HEK293 (cell line): ENCODE measurements at regions not wholly inside any gene's neighbourhood (a gene's known extent, or its start where the extent isn't known, plus 50 kb on each side); places are given as distances from the start of the nearest gene placed in this dataset.

Experiments used
- SALL2 ChIP-seq: fragments of 450-650 bp; formaldehyde crosslinking; IDR thresholded peaks from 2 replicates; pipeline ENCODE4 v1.5.0; 2017; ENCODE audit warnings: missing biosample characterization, mild to moderate bottlenecking, missing genetic modification characterization, borderline replicate concordance
- SCRT2 ChIP-seq: fragments of 450-650 bp; formaldehyde crosslinking; IDR thresholded peaks from 2 replicates; pipeline ENCODE4 v1.5.1; 2016; ENCODE audit warnings: missing biosample characterization, missing genetic modification characterization
- SP7 ChIP-seq: fragments of 450-650 bp; formaldehyde crosslinking; IDR thresholded peaks from 2 replicates; pipeline ENCODE4 v1.5.1; 2016; ENCODE audit warnings: missing biosample characterization, missing genetic modification characterization
- YY1 ChIP-seq: fragments of 450-650 bp; formaldehyde crosslinking; IDR thresholded peaks from 2 replicates; pipeline ENCODE4 v1.5.1; 2018; ENCODE audit warnings: missing biosample characterization, missing genetic modification characterization
- ZNF10 ChIP-seq: fragments of 450-650 bp; formaldehyde crosslinking; IDR thresholded peaks from 2 replicates; pipeline ENCODE4 v1.5.1; 2017; ENCODE audit warnings: missing biosample characterization, missing genetic modification characterization
- ZNF138 ChIP-seq: fragments of 450-650 bp; formaldehyde crosslinking; IDR thresholded peaks from 2 replicates; pipeline ENCODE4 v1.5.1; 2016; ENCODE audit warnings: missing biosample characterization, missing genetic modification characterization, borderline replicate concordance
- ZNF221 ChIP-seq: fragments of 450-650 bp; formaldehyde crosslinking; IDR thresholded peaks from 2 replicates; pipeline ENCODE4 v1.5.1; 2017; ENCODE audit warnings: missing biosample characterization, missing genetic modification characterization, borderline replicate concordance
- ZNF302 ChIP-seq: fragments of 450-650 bp; formaldehyde crosslinking; IDR thresholded peaks from 2 replicates; pipeline ENCODE4 v1.5.1; 2016; ENCODE audit warnings: missing biosample characterization, missing genetic modification characterization, low read depth
- ZNF391 ChIP-seq: fragments of 450-650 bp; formaldehyde crosslinking; IDR thresholded peaks from 2 replicates; pipeline ENCODE4 v1.5.1; 2016; ENCODE audit warnings: low read depth, missing biosample characterization, missing genetic modification characterization, borderline replicate concordance
- ZNF623 ChIP-seq: fragments of 450-650 bp; formaldehyde crosslinking; IDR thresholded peaks from 2 replicates; pipeline ENCODE4 v1.5.1; 2016; ENCODE audit warnings: missing biosample characterization, missing genetic modification characterization
- ZNF830 ChIP-seq: fragments of 450-650 bp; IDR thresholded peaks from 2 replicates; pipeline ENCODE4 v1.5.0; 2018; ENCODE audit warnings: missing biosample characterization, missing genetic modification characterization, low read depth, mild to moderate bottlenecking, moderate library complexity
- ZSCAN16 ChIP-seq: fragments of 450-650 bp; formaldehyde crosslinking; IDR thresholded peaks from 2 replicates; pipeline ENCODE4 v1.5.1; 2016; ENCODE audit warnings: missing biosample characterization, missing genetic modification characterization
- TF ChIP-seq, protein P1 (sequence below): fragments of 450-650 bp; formaldehyde crosslinking; IDR thresholded peaks from 2 replicates; pipeline ENCODE4 v1.5.1; 2016; ENCODE audit warnings: missing biosample characterization, missing genetic modification characterization

DNA sequence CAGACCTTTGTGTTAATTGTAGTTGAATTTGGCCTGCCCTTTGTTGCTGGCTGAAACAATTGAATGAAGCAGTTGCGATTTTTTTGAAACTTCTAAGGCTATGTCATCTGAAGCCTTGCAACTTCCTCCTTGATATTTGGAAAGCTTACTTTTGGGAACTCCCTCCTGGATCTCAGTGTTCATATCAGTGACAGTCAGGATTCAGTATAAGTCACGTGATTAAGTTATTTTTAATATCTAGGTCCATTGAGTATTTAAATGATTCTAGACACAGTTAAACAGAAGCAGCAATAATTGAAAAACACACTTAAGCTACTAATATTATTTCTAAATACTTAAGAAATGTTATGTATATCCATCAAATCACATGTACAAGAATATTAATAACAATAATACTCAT, 951.3 kb downstream of the GRIK2 start:
- TF ChIP-seq, protein P1, sequence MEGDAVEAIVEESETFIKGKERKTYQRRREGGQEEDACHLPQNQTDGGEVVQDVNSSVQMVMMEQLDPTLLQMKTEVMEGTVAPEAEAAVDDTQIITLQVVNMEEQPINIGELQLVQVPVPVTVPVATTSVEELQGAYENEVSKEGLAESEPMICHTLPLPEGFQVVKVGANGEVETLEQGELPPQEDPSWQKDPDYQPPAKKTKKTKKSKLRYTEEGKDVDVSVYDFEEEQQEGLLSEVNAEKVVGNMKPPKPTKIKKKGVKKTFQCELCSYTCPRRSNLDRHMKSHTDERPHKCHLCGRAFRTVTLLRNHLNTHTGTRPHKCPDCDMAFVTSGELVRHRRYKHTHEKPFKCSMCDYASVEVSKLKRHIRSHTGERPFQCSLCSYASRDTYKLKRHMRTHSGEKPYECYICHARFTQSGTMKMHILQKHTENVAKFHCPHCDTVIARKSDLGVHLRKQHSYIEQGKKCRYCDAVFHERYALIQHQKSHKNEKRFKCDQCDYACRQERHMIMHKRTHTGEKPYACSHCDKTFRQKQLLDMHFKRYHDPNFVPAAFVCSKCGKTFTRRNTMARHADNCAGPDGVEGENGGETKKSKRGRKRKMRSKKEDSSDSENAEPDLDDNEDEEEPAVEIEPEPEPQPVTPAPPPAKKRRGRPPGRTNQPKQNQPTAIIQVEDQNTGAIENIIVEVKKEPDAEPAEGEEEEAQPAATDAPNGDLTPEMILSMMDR = no peak
- no peak for TF ChIP-seq ZNF830 (tag by site-specific recombination)
- no peak for TF ChIP-seq SCRT2
- no peak for TF ChIP-seq ZNF138 (tag by site-specific recombination)
- TF ChIP-seq ZNF10 (tag by site-specific recombination) = no peak
- TF ChIP-seq YY1 (tag by site-specific recombination) = no peak
- TF ChIP-seq SP7 (tag by site-specific recombination) = no peak
- no peak for TF ChIP-seq ZSCAN16 (tag by site-specific recombination)
- no peak for TF ChIP-seq ZNF391
- no peak for TF ChIP-seq ZNF221 (tag by site-specific recombination)
- TF ChIP-seq ZNF302 (tag by site-specific recombination) = no peak
- TF ChIP-seq SALL2 (tag by site-specific recombination) = no peak
- no peak for TF ChIP-seq ZNF623 (tag by site-specific recombination)
